SHP77 (cell line): ENCODE measurements at regions not wholly inside any gene's neighbourhood (a gene's known extent, or its start where the extent isn't known, plus 50 kb on each side); places are given as distances from the start of the nearest gene placed in this dataset.

Experiments
- DNase-seq, 2 experiments: peaks; one replicate each; lab custom pipeline; 2025; lab: John Stamatoyannopoulos, UW

- no peak for DNase-seq
Measured at GRCh38 chr17:5819921-5820685, 235.8 kb upstream of the NLRP1 start.

- DNase-seq: no peak
Measured at GRCh38 chr17:5820721-5821456, 236.6 kb upstream of the NLRP1 start.

- DNase-seq: no peak
Measured at GRCh38 chr17:5821803-5822202, 237.5 kb upstream of the NLRP1 start.

- no peak for DNase-seq
Measured at GRCh38 chr17:5822281-5823060, 238.2 kb upstream of the NLRP1 start.

GRCh38 chr17:5823219-5823618, 238.9 kb upstream of the NLRP1 start:
- no peak for DNase-seq

GRCh38 chr17:5825717-5826330, 241.5 kb upstream of the NLRP1 start:
- DNase-seq: no peak

GRCh38 chr17:5826384-5826783, 242.1 kb upstream of the NLRP1 start:
- no peak for DNase-seq

GRCh38 chr17:5830921-5831320, 239.3 kb upstream of the WSCD1 start:
- no peak for DNase-seq

- DNase-seq: no peak
Measured at GRCh38 chr17:5832886-5833285, 237.3 kb upstream of the WSCD1 start.

- DNase-seq: no peak
Measured at GRCh38 chr17:5837055-5837491, 233.1 kb upstream of the WSCD1 start.

- no peak for DNase-seq
Measured at GRCh38 chr17:5838661-5839300, 231.4 kb upstream of the WSCD1 start.

- DNase-seq: no peak
Measured at GRCh38 chr17:5840811-5841446, 229.2 kb upstream of the WSCD1 start.

- no peak for DNase-seq
Measured at GRCh38 chr17:5841862-5842261, 228.3 kb upstream of the WSCD1 start.

- DNase-seq: no peak
Measured at GRCh38 chr17:5843366-5844026, 226.7 kb upstream of the WSCD1 start.

GRCh38 chr17:5846001-5846400, 224.2 kb upstream of the WSCD1 start:
- no peak for DNase-seq

- no peak for DNase-seq
Measured at GRCh38 chr17:5854871-5855554, 215.2 kb upstream of the WSCD1 start.

- no peak for DNase-seq
Measured at GRCh38 chr17:5861246-5861645, 208.9 kb upstream of the WSCD1 start.

GRCh38 chr17:5861854-5862253, 208.3 kb upstream of the WSCD1 start:
- DNase-seq: no peak

- DNase-seq: no peak
Measured at GRCh38 chr17:5862395-5862794, 207.8 kb upstream of the WSCD1 start.
